ENCODE measurements at regions not wholly inside any gene's neighbourhood (a gene's known extent, or its start where the extent isn't known, plus 50 kb on each side); places are given as distances from the start of the nearest gene placed in this dataset.
"Not testable (repeated sequence)": the region's sequence is repeated elsewhere in the genome, so short reads cannot be mapped to it uniquely, and the experiment has no call there.

DNA sequence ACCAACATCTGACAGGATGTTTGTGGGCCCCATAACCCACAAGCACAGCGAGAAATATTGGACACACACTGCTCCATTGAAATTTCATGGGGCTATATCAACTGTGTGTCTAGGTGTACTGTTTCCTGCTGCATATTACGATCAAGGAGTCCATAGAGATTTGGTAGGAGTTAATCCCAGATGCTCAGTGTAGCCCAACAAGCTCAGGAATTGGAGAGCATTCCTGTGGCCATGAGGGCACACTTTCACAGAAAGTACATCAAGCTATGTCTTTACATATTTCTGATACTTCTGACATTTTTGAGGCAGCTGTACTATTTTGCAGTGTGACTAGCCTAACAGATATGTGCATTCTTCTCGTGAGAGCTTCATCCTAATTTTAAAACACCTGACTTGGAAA lies 473.1 kb downstream of the PTH2R start:
- TF ChIP-seq, protein P1, sequence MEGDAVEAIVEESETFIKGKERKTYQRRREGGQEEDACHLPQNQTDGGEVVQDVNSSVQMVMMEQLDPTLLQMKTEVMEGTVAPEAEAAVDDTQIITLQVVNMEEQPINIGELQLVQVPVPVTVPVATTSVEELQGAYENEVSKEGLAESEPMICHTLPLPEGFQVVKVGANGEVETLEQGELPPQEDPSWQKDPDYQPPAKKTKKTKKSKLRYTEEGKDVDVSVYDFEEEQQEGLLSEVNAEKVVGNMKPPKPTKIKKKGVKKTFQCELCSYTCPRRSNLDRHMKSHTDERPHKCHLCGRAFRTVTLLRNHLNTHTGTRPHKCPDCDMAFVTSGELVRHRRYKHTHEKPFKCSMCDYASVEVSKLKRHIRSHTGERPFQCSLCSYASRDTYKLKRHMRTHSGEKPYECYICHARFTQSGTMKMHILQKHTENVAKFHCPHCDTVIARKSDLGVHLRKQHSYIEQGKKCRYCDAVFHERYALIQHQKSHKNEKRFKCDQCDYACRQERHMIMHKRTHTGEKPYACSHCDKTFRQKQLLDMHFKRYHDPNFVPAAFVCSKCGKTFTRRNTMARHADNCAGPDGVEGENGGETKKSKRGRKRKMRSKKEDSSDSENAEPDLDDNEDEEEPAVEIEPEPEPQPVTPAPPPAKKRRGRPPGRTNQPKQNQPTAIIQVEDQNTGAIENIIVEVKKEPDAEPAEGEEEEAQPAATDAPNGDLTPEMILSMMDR (conservative IDR thresholded peaks at IDR 0.05; ENCODE audit: low read depth, low read length) = no peak
- no peak overlapping the region for H3K4me3 ChIP-seq (ENCODE audit: low read depth, low read length)
- DNase-seq (ENCODE audit: low read depth) = no peak

DNA sequence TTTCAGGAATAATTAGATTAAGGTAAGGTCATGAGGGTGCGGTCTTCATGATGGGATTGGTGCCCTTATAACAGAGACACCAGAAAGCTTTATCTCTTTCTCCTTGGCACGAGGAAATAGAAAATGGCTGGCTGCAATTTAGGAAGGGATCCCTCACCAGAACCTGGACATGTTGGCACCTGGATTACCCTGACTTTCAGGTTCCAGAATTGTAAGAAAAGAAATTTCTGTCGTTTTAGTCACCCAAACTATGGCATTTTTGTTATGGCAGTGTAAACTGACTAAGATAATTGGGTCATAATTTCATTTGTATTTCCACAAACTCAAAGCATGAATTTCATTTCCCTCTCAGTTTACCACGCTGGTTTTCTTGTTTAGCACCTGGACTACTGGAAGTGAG lies 473.6 kb downstream of the PTH2R start:
- DNase-seq (ENCODE audit: low read depth) = no peak
- TF ChIP-seq, protein P1 (conservative IDR thresholded peaks at IDR 0.05; ENCODE audit: low read depth, low read length) = no peak
- H3K4me3 ChIP-seq (ENCODE audit: low read depth, low read length) = no peak overlapping the region

DNA sequence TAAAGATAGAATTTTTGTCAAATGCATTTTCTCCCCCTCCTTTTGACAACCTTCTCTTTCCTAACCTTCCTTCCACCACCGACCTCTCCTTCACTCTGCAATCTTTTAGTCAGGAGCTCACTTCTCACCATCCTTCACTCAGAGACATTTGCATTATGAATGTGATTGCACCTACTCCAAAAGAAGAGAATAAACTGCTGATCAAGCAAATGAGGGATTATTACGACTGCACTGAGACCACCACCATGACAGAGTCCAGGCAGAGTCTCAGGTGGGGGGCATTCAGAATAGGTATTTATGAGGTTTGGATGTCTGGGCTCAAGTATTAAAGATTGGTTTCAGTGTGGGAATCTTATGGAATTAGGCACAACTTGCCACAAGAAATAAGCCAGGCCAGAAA lies 483.9 kb downstream of the PTH2R start:
- TF ChIP-seq, protein P1 (conservative IDR thresholded peaks at IDR 0.05; ENCODE audit: low read depth, low read length) = no peak
- no peak overlapping the region for H3K4me3 ChIP-seq (ENCODE audit: low read depth, low read length)
- DNase-seq (ENCODE audit: low read depth) = no peak

DNA sequence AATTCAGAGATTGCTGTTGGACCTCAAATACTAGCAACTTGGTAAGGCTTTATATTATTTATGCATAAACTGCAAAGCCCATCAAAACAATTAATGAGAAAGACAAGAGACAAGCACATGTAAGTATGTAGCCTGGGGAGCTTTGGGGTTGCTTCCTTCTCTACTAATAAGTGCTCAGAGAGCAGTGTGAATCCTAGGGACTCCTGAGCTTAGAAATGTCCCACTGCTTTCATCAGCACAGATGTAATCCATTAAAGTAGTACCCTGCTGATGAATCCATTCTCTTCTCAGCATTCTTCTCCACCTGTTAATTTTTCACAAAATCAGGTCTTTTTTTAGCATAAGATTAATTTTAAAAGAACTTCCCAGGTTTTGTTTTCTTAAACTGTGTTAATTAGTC lies 485.6 kb downstream of the PTH2R start:
- no peak for DNase-seq (ENCODE audit: low read depth)
- TF ChIP-seq, protein P1 (conservative IDR thresholded peaks at IDR 0.05; ENCODE audit: low read depth, low read length) = no peak
- H3K4me3 ChIP-seq (ENCODE audit: low read depth, low read length) = no peak overlapping the region

DNA sequence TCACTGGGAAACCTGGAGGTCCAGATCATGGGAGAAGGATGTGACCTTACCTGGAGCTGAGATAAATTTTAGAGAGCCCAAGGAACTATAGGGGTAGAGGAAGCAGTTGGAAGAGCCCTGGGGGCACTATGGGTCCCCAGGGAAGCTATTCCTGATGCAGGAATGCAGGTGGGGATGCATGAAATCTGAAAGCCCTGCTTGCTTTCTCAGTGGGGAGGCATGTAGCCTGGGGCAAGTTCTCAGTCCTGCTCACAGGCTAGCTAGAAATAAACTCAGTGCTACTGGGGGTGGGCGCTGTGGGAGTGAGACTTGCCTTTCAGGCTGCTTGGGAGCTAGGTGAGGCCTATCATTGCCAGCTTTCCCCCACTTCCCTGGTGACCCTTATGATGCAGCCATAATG lies 499.7 kb downstream of the PTH2R start:
- TF ChIP-seq, protein P1 (conservative IDR thresholded peaks at IDR 0.05; ENCODE audit: low read depth, low read length) = no peak
- DNase-seq (ENCODE audit: low read depth) = no peak
- no peak overlapping the region for H3K4me3 ChIP-seq (ENCODE audit: low read depth, low read length)

DNA sequence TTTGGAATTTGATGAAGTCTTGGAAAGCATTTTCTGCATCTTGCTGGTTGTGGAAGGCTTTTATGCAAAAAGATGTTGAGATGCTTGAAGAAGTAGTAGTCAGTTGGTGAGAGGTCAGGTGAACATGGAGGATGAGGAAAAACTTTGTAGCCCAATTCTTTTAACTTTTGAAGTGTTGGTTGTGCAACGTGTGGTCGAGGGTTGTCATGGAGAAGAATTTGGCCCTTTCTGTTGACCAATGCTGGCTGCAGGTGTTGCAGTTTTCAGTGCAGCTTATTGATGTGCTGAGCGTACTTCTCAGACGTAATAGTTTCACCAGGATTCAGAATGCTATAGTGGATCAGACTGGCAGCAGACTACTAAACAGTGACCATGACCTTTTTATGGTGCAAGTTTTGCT lies 508.4 kb upstream of the MAP2 start:
- no peak overlapping the region for H3K4me3 ChIP-seq (ENCODE audit: low read depth, low read length)
- no peak for DNase-seq (ENCODE audit: low read depth)
- TF ChIP-seq, protein P1 (conservative IDR thresholded peaks at IDR 0.05; ENCODE audit: low read depth, low read length) = no peak

DNA sequence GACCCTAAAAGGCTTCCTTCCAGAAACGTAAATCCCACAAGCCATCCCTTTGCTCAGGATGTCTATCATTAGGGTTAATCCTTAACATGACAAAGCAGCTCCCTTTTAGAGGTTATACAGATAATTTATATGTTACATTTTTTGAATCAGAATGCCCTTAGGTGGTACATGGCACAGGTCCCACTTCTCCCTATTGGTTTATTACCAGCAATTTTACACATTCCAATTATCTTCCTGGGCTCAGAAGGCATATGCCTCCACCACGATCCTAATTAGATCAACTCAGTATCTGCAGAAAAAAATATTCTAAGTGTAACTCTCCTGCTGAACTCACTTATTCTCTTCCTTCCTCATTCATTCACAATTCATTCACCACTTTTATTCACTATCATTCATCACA lies 507.0 kb upstream of the MAP2 start:
- no peak overlapping the region for H3K4me3 ChIP-seq (ENCODE audit: low read depth, low read length)
- no peak for DNase-seq (ENCODE audit: low read depth)
- TF ChIP-seq, protein P1 (conservative IDR thresholded peaks at IDR 0.05; ENCODE audit: low read depth, low read length) = no peak

DNA sequence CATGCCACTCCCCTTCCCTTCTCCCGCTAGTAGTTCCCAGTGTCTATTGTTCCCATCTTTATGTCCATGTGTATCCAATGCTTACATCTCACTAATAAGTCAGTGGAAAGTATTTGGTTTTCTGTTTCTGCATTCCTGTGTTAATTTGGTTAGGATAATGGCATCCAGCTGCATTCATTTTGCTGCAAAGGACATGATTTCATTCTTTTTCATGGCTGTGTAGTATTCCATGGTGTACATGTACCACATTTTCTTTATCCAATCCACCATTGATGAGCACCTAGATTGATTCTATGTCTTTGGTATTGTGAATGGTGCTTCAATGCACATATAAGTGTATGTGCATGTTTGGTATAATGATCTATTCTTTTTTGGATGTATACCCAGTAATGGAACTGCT lies 502.5 kb upstream of the MAP2 start:
- not testable (repeated sequence) for H3K4me3 ChIP-seq (ENCODE audit: low read depth, low read length); DNase-seq (ENCODE audit: low read depth)
